ENCODE measurements at regions not wholly inside any gene's neighbourhood (a gene's known extent, or its start where the extent isn't known, plus 50 kb on each side); places are given as distances from the start of the nearest gene placed in this dataset.

DNA sequence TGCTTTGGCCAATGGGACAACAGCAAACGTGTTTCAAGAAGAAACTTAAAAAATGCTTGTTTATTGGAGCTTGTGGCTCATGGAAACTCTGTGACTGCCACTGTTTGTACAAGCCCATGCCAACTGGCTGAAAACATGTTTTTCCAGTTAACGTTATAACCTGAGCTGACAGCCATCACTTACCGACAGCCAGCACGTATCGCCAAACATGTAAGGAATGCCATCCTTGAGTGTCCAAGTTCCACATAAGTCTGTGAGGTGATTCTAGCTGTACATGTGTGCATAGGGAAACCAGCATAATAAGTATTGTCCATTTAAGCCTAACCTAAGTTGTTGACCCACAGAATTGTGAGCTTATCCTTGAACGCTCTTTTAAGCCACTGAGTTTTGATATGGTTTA, 596.9 kb downstream of the TRHDE start:
- TF ChIP-seq, protein P1, sequence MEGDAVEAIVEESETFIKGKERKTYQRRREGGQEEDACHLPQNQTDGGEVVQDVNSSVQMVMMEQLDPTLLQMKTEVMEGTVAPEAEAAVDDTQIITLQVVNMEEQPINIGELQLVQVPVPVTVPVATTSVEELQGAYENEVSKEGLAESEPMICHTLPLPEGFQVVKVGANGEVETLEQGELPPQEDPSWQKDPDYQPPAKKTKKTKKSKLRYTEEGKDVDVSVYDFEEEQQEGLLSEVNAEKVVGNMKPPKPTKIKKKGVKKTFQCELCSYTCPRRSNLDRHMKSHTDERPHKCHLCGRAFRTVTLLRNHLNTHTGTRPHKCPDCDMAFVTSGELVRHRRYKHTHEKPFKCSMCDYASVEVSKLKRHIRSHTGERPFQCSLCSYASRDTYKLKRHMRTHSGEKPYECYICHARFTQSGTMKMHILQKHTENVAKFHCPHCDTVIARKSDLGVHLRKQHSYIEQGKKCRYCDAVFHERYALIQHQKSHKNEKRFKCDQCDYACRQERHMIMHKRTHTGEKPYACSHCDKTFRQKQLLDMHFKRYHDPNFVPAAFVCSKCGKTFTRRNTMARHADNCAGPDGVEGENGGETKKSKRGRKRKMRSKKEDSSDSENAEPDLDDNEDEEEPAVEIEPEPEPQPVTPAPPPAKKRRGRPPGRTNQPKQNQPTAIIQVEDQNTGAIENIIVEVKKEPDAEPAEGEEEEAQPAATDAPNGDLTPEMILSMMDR (conservative IDR thresholded peaks at IDR 0.05; ENCODE audit: low read depth, low read length): no peak
- no peak for TF ChIP-seq EZH2 (IDR thresholded peaks at IDR 0.05; ENCODE audit: borderline replicate concordance, low read depth, low read length, poor library complexity, severe bottlenecking)

Measured in A673 (cell line).